HEK293 (cell line): ENCODE measurements at regions not wholly inside any gene's neighbourhood (a gene's known extent, or its start where the extent isn't known, plus 50 kb on each side); places are given as distances from the start of the nearest gene placed in this dataset.
A peak's percentile ranks its signal among the peaks of the same experiment; 100 is the strongest.

Experiments used
- CTCF ChIA-PET: fragments of 350-600 bp; formaldehyde crosslinking; extraction: SDS; loops from one replicate; lab custom pipeline; 2021; ENCODE audit warnings: antibody characterized with exemption; lab: Yijun Ruan, JAX
- POLR2A ChIA-PET: fragments of 300-600 bp; formaldehyde crosslinking; extraction: SDS; loops from one replicate; lab custom pipeline; 2020; ENCODE audit warnings: antibody characterized with exemption, inconsistent platforms; lab: Yijun Ruan, JAX
- H3K27ac ChIP-seq: fragments of 200-500 bp; sonication (Bioruptor generic); 2 replicates; pipeline ENCODE4 v1.5.1; 2014; ENCODE audit warnings: low read depth, low read length, control low read depth, inconsistent platforms; ENCODE audit errors: extremely low read depth
- H3K36me3 ChIP-seq, 2 experiments: fragments of 200-500 bp in 1 of 2; sonication (Bioruptor generic) in 1 of 2; 1 replicate in 1 of 2; 2 replicates in 1 of 2; pipeline ENCODE4 v1.5.1; 2014 to 2017; ENCODE audit warnings: inconsistent platforms in 2 of 2, low read length in 2 of 2; ENCODE audit not compliant: control insufficient read depth in 2 of 2, insufficient read depth in 1 of 2
- H3K4me1 ChIP-seq: fragments of 200-500 bp; sonication (Bioruptor generic); 2 replicates; pipeline ENCODE4 v1.5.1; 2014; ENCODE audit warnings: mild to moderate bottlenecking, low read length, inconsistent platforms; ENCODE audit not compliant: control insufficient read depth, insufficient read depth
- H3K4me3 ChIP-seq: 2 replicates; pipeline ENCODE4 v1.5.1; 2011; ENCODE audit warnings: low read depth, mild to moderate bottlenecking, control low read depth, low read length, moderate library complexity
- H3K9me3 ChIP-seq: fragments of 200-500 bp; sonication (Bioruptor generic); 2 replicates; pipeline ENCODE4 v1.5.1; 2014; ENCODE audit warnings: low read depth, low read length, inconsistent platforms; ENCODE audit not compliant: control insufficient read depth, insufficient read depth
- AEBP2 ChIP-seq: fragments of 450-650 bp; formaldehyde crosslinking; IDR thresholded peaks from 2 replicates; pipeline ENCODE4 v1.5.1; 2016; ENCODE audit warnings: missing biosample characterization, missing genetic modification characterization, borderline replicate concordance
- HOXA7 ChIP-seq: sonication (generic); formaldehyde crosslinking; IDR thresholded peaks from 2 replicates; pipeline ENCODE4 v1.8.1; 2022; ENCODE audit warnings: missing genetic modification reagents, borderline replicate concordance
- OSR2 ChIP-seq: fragments of 450-650 bp; formaldehyde crosslinking; IDR thresholded peaks from 2 replicates; pipeline ENCODE4 v1.5.1; 2016; ENCODE audit warnings: missing biosample characterization, missing genetic modification characterization
- RBAK ChIP-seq: fragments of 450-650 bp; formaldehyde crosslinking; IDR thresholded peaks from 2 replicates; pipeline ENCODE4 v1.5.1; 2016; ENCODE audit warnings: missing biosample characterization, missing genetic modification characterization
- SP2 ChIP-seq: fragments of 450-650 bp; formaldehyde crosslinking; IDR thresholded peaks from 2 replicates; pipeline ENCODE4 v1.5.1; 2016; ENCODE audit warnings: missing biosample characterization, missing genetic modification characterization
- SP7 ChIP-seq: fragments of 450-650 bp; formaldehyde crosslinking; IDR thresholded peaks from 2 replicates; pipeline ENCODE4 v1.5.1; 2016; ENCODE audit warnings: missing biosample characterization, missing genetic modification characterization
- TCF7L2 ChIP-seq: IDR thresholded peaks from 2 replicates; pipeline ENCODE4 v1.6.1; 2011; ENCODE audit warnings: low read depth, mild to moderate bottlenecking, inconsistent platforms, low read length, moderate library complexity, borderline replicate concordance
- ZBTB1 ChIP-seq: fragments of 450-650 bp; formaldehyde crosslinking; IDR thresholded peaks from 2 replicates; pipeline ENCODE4 v1.5.1; 2016; ENCODE audit warnings: missing biosample characterization, missing genetic modification characterization
- ZNF140 ChIP-seq: fragments of 450-650 bp; formaldehyde crosslinking; IDR thresholded peaks from 2 replicates; pipeline ENCODE4 v1.5.1; 2016; ENCODE audit warnings: missing biosample characterization, missing genetic modification characterization
- ZNF146 ChIP-seq: fragments of 450-650 bp; formaldehyde crosslinking; IDR thresholded peaks from 2 replicates; pipeline ENCODE4 v1.5.1; 2016; ENCODE audit warnings: missing biosample characterization, missing genetic modification characterization
- ZNF19 ChIP-seq: fragments of 450-650 bp; formaldehyde crosslinking; IDR thresholded peaks from 2 replicates; pipeline ENCODE4; 2016; ENCODE audit warnings: missing biosample characterization, missing genetic modification characterization, low read depth
- ZNF2 ChIP-seq: fragments of 450-650 bp; formaldehyde crosslinking; IDR thresholded peaks from 2 replicates; pipeline ENCODE4 v1.5.1; 2016; ENCODE audit warnings: missing biosample characterization, missing genetic modification characterization
- ZNF274 ChIP-seq, 2 experiments: fragments of 200-500 bp in 1 of 2; fragments of 450-650 bp in 1 of 2; sonication (Bioruptor generic) in 1 of 2; formaldehyde crosslinking in 1 of 2; IDR thresholded peaks; 2 replicates each; pipeline versions ENCODE4 v1.5.1 to v1.6.1; 2014 to 2016; ENCODE audit warnings: borderline replicate concordance in 1 of 2, inconsistent platforms in 1 of 2, low read length in 1 of 2, missing biosample characterization in 1 of 2, missing genetic modification characterization in 1 of 2
- ZNF426 ChIP-seq: fragments of 450-650 bp; formaldehyde crosslinking; IDR thresholded peaks from 2 replicates; pipeline ENCODE4 v1.5.1; 2017; ENCODE audit warnings: missing biosample characterization, missing genetic modification characterization, mild to moderate bottlenecking, inconsistent platforms, moderate library complexity
- ZNF514 ChIP-seq: fragments of 450-650 bp; formaldehyde crosslinking; IDR thresholded peaks from 2 replicates; pipeline ENCODE4 v1.5.1; 2016; ENCODE audit warnings: missing biosample characterization, missing genetic modification characterization
- ZNF610 ChIP-seq: fragments of 450-650 bp; formaldehyde crosslinking; IDR thresholded peaks from 2 replicates; pipeline ENCODE4 v1.5.1; 2016; ENCODE audit warnings: missing biosample characterization, missing genetic modification characterization, borderline replicate concordance
- ZNF692 ChIP-seq: fragments of 450-650 bp; formaldehyde crosslinking; IDR thresholded peaks from 2 replicates; pipeline ENCODE4 v1.5.1; 2016; ENCODE audit warnings: missing biosample characterization, missing genetic modification characterization
- ZNF701 ChIP-seq: fragments of 450-650 bp; formaldehyde crosslinking; IDR thresholded peaks from 2 replicates; pipeline ENCODE4 v1.5.1; 2016; ENCODE audit warnings: missing biosample characterization, missing genetic modification characterization
- ZNF747 ChIP-seq: fragments of 450-650 bp; formaldehyde crosslinking; IDR thresholded peaks from 2 replicates; pipeline ENCODE4 v1.5.1; 2016; ENCODE audit warnings: missing biosample characterization, missing genetic modification characterization
- ZNF776 ChIP-seq: fragments of 450-650 bp; formaldehyde crosslinking; IDR thresholded peaks from 2 replicates; pipeline ENCODE4 v1.5.0; 2017; ENCODE audit warnings: missing biosample characterization, missing genetic modification characterization, borderline replicate concordance
- ZNF837 ChIP-seq: fragments of 450-650 bp; formaldehyde crosslinking; IDR thresholded peaks from 2 replicates; pipeline ENCODE4 v1.5.1; 2016; ENCODE audit warnings: missing biosample characterization, missing genetic modification characterization
- ZSCAN5A ChIP-seq: fragments of 450-650 bp; formaldehyde crosslinking; IDR thresholded peaks from 2 replicates; pipeline ENCODE4 v1.5.1; 2016; ENCODE audit warnings: missing biosample characterization, missing genetic modification characterization
- TF ChIP-seq, protein P1 (sequence below): fragments of 450-650 bp; IDR thresholded peaks from 2 replicates; pipeline ENCODE4 v1.5.1; 2018; ENCODE audit warnings: missing biosample characterization, missing genetic modification characterization
- TF ChIP-seq, protein P2 (sequence below): fragments of 450-650 bp; formaldehyde crosslinking; IDR thresholded peaks from 2 replicates; pipeline ENCODE4 v1.5.1; 2017; ENCODE audit warnings: missing biosample characterization, mild to moderate bottlenecking, missing genetic modification characterization, moderate library complexity

- Histone ChIP-seq H3K36me3 (no peaks in the 10 kb centered on the region), H3K9me3 (no peaks in the 10 kb centered on the region), H3K4me3 (no peak overlapping the region), H3K4me1 (0 out of 2 replicates have a peak, but pooled peaks cover 2% of the 10 kb centered on the region), H3K27ac (no peak overlapping the region)
- ChIA-PET POLR2A (no interaction called here), CTCF (interaction anchor here (0.6 to 0.8 kb wide), 2 partner anchors 407 to 432 kb away, joined by 4 read pairs; no protein-coding TSS in a partner anchor)
- TF ChIP-seq SP2 (tag by site-specific recombination) (no peak), TCF7L2 (no peak), ZNF426 (tag by site-specific recombination) (no peak), ZNF19 (tag by site-specific recombination) (no peak), ZBTB1 (tag by site-specific recombination) (no peak), ZNF610 (no peak), ZNF701 (no peak), ZNF837 (tag by site-specific recombination) (no peak), ZSCAN5A (tag by site-specific recombination) (no peak)
- TF ChIP-seq, protein P1, sequence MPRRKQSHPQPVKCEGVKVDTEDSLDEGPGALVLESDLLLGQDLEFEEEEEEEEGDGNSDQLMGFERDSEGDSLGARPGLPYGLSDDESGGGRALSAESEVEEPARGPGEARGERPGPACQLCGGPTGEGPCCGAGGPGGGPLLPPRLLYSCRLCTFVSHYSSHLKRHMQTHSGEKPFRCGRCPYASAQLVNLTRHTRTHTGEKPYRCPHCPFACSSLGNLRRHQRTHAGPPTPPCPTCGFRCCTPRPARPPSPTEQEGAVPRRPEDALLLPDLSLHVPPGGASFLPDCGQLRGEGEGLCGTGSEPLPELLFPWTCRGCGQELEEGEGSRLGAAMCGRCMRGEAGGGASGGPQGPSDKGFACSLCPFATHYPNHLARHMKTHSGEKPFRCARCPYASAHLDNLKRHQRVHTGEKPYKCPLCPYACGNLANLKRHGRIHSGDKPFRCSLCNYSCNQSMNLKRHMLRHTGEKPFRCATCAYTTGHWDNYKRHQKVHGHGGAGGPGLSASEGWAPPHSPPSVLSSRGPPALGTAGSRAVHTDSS (tag by site-specific recombination): no peak
Measured at GRCh38 chr7:13092708-13093005, 405.2 kb downstream of the ARL4A start.

GRCh38 chr7:13093160-13093559, 405.7 kb downstream of the ARL4A start:
- no peak for TF ChIP-seq OSR2 (tag by site-specific recombination)
- no peak for TF ChIP-seq ZBTB1 (tag by site-specific recombination)
- peak; percentile 54 for TF ChIP-seq SP7 (tag by site-specific recombination)
- TF ChIP-seq ZNF140 (tag by site-specific recombination): no peak
- TF ChIP-seq ZNF514 (tag by site-specific recombination): no peak
- TF ChIP-seq RBAK (tag by site-specific recombination): no peak
- TF ChIP-seq AEBP2: no peak
- no peak for TF ChIP-seq ZNF692 (tag by site-specific recombination)
- ChIA-PET CTCF (no interaction called here), POLR2A (no interaction called here)
- H3K27ac ChIP-seq: no peak overlapping the region
- H3K36me3 ChIP-seq: no peaks in the 10 kb centered on the region
- 0 out of 2 replicates have a peak, but pooled peaks cover 2% of the 10 kb centered on the region for H3K4me1 ChIP-seq
- H3K9me3 ChIP-seq: no peaks in the 10 kb centered on the region
- no peak overlapping the region for H3K4me3 ChIP-seq

GRCh38 chr7:13097499-13097898, 410.1 kb downstream of the ARL4A start:
- POLR2A ChIA-PET: no interaction called here
- Histone ChIP-seq H3K36me3 (no peaks in the 10 kb centered on the region), H3K27ac (no peak overlapping the region), H3K4me1 (0 out of 2 replicates have a peak, but pooled peaks cover 2% of the 10 kb centered on the region), H3K4me3 (no peak overlapping the region), H3K9me3 (no peaks in the 10 kb centered on the region)
- CTCF ChIA-PET: interaction anchor here (0.6 to 1.1 kb wide), 5 partner anchors 9 to 458 kb away, joined by 3 to 4 read pairs (median 3); no protein-coding TSS in a partner anchor
- no peak for TF ChIP-seq HOXA7 (CRISPR knock-in tag)
- no peak for TF ChIP-seq ZNF747 (tag by site-specific recombination)
- no peak for TF ChIP-seq ZNF146 (tag by site-specific recombination)
- TF ChIP-seq ZNF776 (tag by site-specific recombination): no peak
- TF ChIP-seq, protein P2, sequence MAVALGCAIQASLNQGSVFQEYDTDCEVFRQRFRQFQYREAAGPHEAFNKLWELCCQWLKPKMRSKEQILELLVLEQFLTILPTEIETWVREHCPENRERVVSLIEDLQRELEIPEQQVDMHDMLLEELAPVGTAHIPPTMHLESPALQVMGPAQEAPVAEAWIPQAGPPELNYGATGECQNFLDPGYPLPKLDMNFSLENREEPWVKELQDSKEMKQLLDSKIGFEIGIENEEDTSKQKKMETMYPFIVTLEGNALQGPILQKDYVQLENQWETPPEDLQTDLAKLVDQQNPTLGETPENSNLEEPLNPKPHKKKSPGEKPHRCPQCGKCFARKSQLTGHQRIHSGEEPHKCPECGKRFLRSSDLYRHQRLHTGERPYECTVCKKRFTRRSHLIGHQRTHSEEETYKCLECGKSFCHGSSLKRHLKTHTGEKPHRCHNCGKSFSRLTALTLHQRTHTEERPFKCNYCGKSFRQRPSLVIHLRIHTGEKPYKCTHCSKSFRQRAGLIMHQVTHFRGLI (tag by site-specific recombination): no peak
- no peak for TF ChIP-seq ZNF274 (IDR thresholded peaks at IDR 0.05; ENCODE audit: low read length)
- TF ChIP-seq ZNF274 (tag by site-specific recombination; IDR thresholded peaks at IDR 0.05; ENCODE audit: borderline replicate concordance): no peak
- TF ChIP-seq ZNF2: no peak
